ENCODE measurements at regions not wholly inside any gene's neighbourhood (a gene's known extent, or its start where the extent isn't known, plus 50 kb on each side); places are given as distances from the start of the nearest gene placed in this dataset.

DNA sequence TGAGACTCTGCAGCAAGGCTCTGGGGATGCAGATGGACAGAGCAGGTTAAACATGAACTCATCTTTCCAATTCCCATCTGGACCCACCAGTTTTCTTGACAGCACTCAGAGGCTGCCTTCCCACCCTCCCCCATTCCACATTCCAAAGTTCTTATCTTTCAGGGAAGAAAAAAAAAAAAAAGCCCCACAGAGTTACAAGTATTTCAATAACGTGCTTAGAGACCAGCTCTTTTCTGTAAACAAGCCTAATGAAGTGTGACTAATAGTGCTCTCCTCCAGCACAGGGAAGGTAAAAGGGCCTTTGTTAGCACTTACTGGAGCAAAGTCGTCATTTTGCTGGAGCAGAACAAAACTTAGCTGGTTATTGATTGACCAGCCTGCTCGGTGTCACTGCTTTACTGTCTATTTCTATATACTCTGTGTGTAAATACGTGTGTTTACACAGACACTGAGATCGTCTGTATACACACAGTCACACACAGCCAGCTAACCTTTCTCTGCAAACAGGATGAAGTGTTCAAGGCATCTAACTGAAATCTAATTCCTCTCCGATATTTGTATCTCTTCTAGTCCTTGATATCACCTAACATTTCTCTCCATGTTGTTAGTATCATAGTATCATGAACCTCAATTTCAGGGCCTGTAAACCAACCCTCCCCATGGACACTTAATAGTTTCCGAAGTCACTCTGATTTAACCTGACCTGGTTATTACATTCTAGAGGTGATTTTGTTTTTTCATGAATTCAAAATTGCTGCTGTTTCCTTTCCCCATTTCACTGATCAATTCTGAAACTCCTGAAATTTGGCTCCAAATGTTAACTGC is 84.9 kb downstream of the ZNF608 start (continued):
- TF ChIP-seq ZFP30 (CRISPR knock-in tag; IDR thresholded peaks at IDR 0.05; ENCODE audit: borderline replicate concordance) = no peak
- no peak for TF ChIP-seq MITF (IDR thresholded peaks at IDR 0.05)
- TF ChIP-seq FIP1L1 (IDR thresholded peaks at IDR 0.05; ENCODE audit: low read depth, low read length, poor library complexity, severe bottlenecking) = no peak
- no peak for TF ChIP-seq PTBP1 (IDR thresholded peaks at IDR 0.05; ENCODE audit: low read depth, low read length)
- no peak for TF ChIP-seq RBM17 (IDR thresholded peaks at IDR 0.05; ENCODE audit: borderline replicate concordance, low read depth, low read length)
- no peak for TF ChIP-seq ZFP1 (CRISPR knock-in tag; IDR thresholded peaks at IDR 0.05)
- no peak for TF ChIP-seq NELFE (IDR thresholded peaks at IDR 0.05; ENCODE audit: insufficient read depth, insufficient read length)
- peak; percentile 37 for TF ChIP-seq HMBOX1 (IDR thresholded peaks at IDR 0.05)
- TF ChIP-seq, protein P1, sequence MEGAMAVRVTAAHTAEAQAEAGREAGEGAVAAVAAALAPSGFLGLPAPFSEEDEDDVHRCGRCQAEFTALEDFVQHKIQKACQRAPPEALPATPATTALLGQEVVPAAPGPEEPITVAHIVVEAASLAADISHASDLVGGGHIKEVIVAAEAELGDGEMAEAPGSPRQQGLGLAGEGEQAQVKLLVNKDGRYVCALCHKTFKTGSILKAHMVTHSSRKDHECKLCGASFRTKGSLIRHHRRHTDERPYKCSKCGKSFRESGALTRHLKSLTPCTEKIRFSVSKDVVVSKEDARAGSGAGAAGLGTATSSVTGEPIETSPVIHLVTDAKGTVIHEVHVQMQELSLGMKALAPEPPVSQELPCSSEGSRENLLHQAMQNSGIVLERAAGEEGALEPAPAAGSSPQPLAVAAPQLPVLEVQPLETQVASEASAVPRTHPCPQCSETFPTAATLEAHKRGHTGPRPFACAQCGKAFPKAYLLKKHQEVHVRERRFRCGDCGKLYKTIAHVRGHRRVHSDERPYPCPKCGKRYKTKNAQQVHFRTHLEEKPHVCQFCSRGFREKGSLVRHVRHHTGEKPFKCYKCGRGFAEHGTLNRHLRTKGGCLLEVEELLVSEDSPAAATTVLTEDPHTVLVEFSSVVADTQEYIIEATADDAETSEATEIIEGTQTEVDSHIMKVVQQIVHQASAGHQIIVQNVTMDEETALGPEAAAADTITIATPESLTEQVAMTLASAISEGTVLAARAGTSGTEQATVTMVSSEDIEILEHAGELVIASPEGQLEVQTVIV (CRISPR knock-in tag; IDR thresholded peaks at IDR 0.05; ENCODE audit: borderline replicate concordance) = no peak
- no peak for TF ChIP-seq NR1H2 (CRISPR knock-in tag; IDR thresholded peaks at IDR 0.05)
- peak; percentile 71 to 76; a peak in 3 of 4 replicates for TF ChIP-seq FOXK2 (conservative IDR thresholded peaks at IDR 0.05 in 1 of 2, IDR thresholded peaks at IDR 0.05 in 1 of 2; ENCODE audit: low read depth in 2 of 2)
- TF ChIP-seq ZNF175 (CRISPR knock-in tag; IDR thresholded peaks at IDR 0.05; ENCODE audit: low read depth) = no peak
- TF ChIP-seq LEF1 (IDR thresholded peaks at IDR 0.05) = 0 out of 2 replicates have a peak, but pooled peaks have one; percentile 32
- TF ChIP-seq ZNF431 (CRISPR knock-in tag; IDR thresholded peaks at IDR 0.05) = no peak
- no peak for TF ChIP-seq NR2C1 (IDR thresholded peaks at IDR 0.05)
- TF ChIP-seq NR2C1 (tag; IDR thresholded peaks at IDR 0.05) = no peak
- TF ChIP-seq, protein P2, sequence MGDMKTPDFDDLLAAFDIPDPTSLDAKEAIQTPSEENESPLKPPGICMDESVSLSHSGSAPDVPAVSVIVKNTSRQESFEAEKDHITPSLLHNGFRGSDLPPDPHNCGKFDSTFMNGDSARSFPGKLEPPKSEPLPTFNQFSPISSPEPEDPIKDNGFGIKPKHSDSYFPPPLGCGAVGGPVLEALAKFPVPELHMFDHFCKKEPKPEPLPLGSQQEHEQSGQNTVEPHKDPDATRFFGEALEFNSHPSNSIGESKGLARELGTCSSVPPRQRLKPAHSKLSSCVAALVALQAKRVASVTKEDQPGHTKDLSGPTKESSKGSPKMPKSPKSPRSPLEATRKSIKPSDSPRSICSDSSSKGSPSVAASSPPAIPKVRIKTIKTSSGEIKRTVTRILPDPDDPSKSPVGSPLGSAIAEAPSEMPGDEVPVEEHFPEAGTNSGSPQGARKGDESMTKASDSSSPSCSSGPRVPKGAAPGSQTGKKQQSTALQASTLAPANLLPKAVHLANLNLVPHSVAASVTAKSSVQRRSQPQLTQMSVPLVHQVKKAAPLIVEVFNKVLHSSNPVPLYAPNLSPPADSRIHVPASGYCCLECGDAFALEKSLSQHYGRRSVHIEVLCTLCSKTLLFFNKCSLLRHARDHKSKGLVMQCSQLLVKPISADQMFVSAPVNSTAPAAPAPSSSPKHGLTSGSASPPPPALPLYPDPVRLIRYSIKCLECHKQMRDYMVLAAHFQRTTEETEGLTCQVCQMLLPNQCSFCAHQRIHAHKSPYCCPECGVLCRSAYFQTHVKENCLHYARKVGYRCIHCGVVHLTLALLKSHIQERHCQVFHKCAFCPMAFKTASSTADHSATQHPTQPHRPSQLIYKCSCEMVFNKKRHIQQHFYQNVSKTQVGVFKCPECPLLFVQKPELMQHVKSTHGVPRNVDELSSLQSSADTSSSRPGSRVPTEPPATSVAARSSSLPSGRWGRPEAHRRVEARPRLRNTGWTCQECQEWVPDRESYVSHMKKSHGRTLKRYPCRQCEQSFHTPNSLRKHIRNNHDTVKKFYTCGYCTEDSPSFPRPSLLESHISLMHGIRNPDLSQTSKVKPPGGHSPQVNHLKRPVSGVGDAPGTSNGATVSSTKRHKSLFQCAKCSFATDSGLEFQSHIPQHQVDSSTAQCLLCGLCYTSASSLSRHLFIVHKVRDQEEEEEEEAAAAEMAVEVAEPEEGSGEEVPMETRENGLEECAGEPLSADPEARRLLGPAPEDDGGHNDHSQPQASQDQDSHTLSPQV (IDR thresholded peaks at IDR 0.05) = 0 out of 2 replicates have a peak, but pooled peaks have one; percentile 7
- TF ChIP-seq FOXA3 (CRISPR knock-in tag; conservative IDR thresholded peaks at IDR 0.05 in 1 of 2, IDR thresholded peaks at IDR 0.05 in 1 of 2) = 0 out of 4 replicates have a peak, but pooled peaks of 1 of the 2 experiments have one; percentile 31

Measured in K562 (cell line).